Ovary (tissue), 3 donors: ENCODE measurements at regions not wholly inside any gene's neighbourhood (a gene's known extent, or its start where the extent isn't known, plus 50 kb on each side); places are given as distances from the start of the nearest gene placed in this dataset.

Experiments
- CTCF ChIP-seq, 3 donors: fragments of 450-650 bp in 2 of 3; fragments of 200-600 bp in 1 of 3; IDR thresholded peaks; one replicate each; pipeline versions ENCODE4 v1.5.1 to v1.8.0; 2016 to 2022; ENCODE audit warnings: antibody characterized with exemption in 3 of 3, mild to moderate bottlenecking in 1 of 3
- EP300 ChIP-seq: sonication (generic); formaldehyde crosslinking; IDR thresholded peaks from one replicate; pipeline ENCODE4 v1.6.1; 2017; ENCODE audit warnings: antibody characterized with exemption
- POLR2A ChIP-seq: fragments of 450-650 bp; IDR thresholded peaks from one replicate; pipeline ENCODE4 v1.6.1; 2017; ENCODE audit warnings: antibody characterized with exemption, mild to moderate bottlenecking, moderate library complexity
- donor health status: DM: no; HTN: no; CAD: no.

- no peak for TF ChIP-seq CTCF (IDR thresholded peaks at IDR 0.05)
- no peak for TF ChIP-seq EP300
- TF ChIP-seq POLR2A: no peak
These were observed 69.3 kb upstream of the TNRC6B start for GRCh38 chr22:40108396-40108795.
